DMS53 (cell line): ENCODE measurements at regions not wholly inside any gene's neighbourhood (a gene's known extent, or its start where the extent isn't known, plus 50 kb on each side); places are given as distances from the start of the nearest gene placed in this dataset.

ENCODE experiments used
- DNase-seq: peaks from one replicate; lab custom pipeline; 2025; lab: John Stamatoyannopoulos, UW

DNA sequence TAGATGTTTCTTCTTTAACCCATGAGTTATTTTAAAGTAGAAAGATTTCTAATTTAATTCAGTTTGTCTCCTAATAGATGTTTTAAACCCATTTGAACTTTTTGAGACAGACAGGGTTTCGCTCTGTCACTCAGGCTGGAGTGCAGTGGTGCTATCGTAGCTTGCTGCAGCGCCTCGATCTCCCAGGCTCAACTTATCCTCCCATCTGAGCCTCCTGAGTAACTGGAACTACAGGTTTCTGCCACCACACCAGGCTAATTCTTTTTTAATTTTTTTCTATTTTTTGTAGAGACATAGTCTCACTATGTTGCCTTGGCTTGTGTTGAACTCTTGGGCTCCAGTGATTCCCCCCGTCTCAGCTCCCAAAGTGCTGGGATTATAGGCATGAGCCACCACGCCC lies 53.0 kb upstream of the RAB18 start:
- no peak for DNase-seq

- no peak for DNase-seq
Measured at GRCh38 chr10:27450225-27450624, 53.9 kb upstream of the RAB18 start.

DNA sequence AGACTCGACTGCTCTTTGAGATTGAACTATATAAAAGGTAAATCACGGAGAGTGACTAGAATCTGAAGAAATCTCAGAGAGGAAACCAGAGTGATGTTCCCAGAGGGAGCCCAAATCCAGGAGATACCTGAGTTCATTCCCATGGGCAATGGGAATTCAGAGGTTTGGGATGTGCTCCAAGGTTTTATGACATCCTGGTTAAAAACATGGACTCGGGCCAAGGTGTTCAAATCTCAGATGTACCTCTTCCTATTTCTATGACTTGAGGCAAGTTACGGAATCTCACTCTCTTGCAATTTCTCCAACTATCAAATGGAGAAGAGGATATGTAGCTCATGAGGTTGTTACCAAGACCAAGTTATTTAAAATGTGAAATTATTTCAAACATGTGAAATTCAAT lies 54.5 kb upstream of the RAB18 start:
- no peak for DNase-seq

DNA sequence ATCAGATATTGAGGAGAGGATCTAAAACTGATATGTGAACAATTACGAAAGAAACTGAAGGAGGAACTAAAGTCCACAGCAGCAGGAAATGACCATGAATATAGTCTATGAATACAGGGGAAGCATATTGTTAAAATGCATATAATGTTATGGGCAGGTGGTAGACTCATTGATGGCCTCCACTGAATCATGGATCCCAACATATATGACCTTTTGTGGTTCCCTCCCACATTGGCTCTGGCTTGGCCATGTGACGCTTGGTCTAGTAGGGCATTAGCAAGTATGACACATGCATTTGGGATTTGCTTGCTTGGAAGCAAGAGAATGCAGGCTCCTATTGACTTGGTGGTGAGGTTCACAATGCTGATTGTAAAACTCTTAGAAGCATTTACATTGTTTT lies 55.2 kb upstream of the RAB18 start:
- peak; percentile 34 for DNase-seq

- DNase-seq: no peak
Measured at GRCh38 chr10:27447540-27447939, 56.6 kb upstream of the RAB18 start.

GRCh38 chr10:27446091-27446918 lies 57.8 kb upstream of the RAB18 start:
- DNase-seq: peak; percentile 72

GRCh38 chr10:27445070-27445469 lies 59.0 kb upstream of the RAB18 start:
- DNase-seq: no peak

DNA sequence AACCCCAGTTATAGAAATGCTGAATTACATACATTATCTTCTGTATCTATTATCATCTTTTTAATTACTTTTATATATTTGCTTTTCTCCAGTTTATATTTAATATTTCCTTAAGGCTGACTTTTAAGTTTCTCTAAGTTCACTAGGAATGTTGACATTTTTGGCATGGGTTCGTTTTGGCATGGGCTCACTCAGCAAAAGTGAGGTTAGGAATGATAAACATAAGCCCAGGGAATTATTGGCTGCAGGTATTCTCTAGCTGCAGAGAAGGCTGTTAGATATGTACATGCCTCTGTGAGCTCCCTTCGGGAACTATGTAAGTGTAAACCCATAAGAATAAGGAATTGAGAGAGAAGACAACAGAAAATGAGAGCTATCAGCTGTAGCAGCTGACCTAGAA lies 63.6 kb upstream of the RAB18 start:
- DNase-seq: no peak

- no peak for DNase-seq
Measured at GRCh38 chr10:27440021-27440420, 64.1 kb upstream of the RAB18 start.

- DNase-seq: no peak
Measured at GRCh38 chr10:27439101-27439500, 65.0 kb upstream of the RAB18 start.

DNA sequence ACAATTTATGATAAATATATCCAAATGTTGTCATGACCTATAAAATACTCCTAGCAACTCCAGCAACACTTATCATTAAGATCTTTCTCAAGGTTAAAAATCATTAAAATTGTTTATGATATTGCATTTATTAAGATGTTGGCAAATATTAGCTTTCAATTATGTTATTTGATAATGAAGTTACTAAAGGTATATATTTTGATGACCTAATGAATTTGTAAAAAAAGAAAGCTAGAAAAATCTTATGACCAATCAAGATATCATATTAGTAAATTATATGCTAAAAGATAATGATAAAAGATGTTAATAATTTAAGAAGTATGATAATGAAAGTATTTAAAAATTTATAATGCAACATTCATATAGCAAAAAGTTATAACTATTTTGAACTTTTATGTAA lies 66.3 kb upstream of the RAB18 start:
- DNase-seq: no peak

DNA sequence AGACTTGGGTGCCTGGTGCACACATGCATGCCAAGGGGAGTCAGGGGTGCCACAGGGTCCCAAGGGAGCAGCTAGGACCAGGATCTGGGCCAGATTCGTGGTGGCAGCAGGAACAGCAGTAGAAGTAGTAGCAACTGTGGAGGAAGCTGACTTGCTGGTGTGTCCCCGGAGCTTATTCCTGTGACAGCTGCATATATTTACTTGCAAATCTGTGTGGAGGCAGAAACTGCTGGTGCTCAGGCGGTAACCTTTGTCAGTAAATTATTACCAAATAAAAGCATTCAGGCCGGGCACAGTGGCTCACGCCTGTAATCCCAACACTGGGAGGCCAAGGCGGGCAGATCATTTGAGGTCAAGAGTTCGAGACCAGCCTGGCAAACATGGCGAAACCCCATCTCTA lies 67.4 kb upstream of the RAB18 start:
- DNase-seq: no peak

- DNase-seq: no peak
Measured at GRCh38 chr10:27433976-27434375, 70.1 kb upstream of the RAB18 start.

GRCh38 chr10:27426948-27427467 lies 77.1 kb upstream of the RAB18 start:
- no peak for DNase-seq

DNA sequence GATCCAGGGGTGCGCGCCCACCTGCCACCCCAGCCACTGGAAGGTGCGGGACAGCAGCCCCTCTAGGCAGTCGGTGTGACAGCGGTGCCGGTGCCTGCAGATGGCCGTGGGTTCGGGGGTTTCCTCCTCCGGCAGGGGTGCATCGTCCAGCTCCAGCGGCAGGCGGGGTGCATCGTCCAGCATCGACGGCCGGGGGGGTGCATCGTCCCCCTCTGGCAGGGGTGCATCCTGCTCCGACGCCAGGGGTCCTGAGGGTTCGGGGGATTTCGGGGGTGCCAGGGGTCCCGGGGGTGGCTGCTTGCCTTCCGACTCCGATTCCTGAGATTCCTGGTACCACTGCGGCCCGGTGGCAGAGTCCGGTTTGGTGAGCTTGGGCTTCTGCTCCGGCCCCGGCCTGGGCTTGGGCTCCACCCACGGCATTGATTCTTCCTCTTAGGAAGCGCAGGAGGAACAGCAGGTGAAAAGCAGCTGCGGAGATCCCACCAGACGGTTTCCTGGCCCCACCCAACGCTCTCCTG lies 90.2 kb upstream of the RAB18 start:
- DNase-seq: no peak

- no peak for DNase-seq
Measured at GRCh38 chr10:27413387-27413786, 90.7 kb upstream of the RAB18 start.

DNA sequence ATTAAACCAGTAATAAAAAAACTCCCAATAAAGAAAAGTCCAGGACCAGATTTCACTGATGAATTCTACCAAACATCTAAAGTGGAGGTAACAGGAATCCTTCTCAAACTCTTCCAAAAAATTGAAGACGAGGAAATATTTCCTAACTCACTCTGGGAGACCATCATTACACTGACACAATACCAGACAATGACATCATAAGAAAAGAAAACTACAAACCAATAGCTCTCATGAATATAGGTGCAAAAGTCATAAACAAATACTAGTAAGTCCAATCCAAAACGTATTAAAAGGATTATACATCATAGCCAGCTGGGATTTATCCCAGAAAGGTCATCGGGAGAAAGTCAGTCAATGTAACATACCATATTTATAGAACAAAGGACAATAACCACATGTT lies 94.0 kb upstream of the RAB18 start:
- no peak for DNase-seq

- no peak for DNase-seq
Measured at GRCh38 chr10:27407271-27407670, 96.8 kb upstream of the RAB18 start.

GRCh38 chr10:27399871-27400270 lies 104.2 kb upstream of the RAB18 start:
- DNase-seq: no peak

DNA sequence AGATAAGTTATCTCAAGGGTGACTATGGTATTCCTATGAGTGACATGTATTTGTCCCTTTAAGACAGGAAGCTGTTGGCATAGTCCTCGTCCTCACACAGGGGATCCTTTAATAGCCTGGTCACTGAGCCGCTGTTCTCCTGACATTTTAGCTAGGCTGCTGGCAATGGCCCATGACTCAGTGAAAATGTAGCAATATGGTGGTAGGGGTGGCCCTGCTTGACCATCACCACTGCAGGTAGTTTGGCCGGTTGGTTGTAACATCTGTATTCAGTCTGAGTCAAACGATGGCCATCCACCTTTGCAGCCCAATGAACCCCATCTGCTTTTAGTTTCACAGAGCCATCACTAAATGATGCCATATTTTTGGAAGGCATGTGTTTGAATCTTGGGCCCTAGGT lies 110.1 kb upstream of the RAB18 start:
- DNase-seq: no peak

- no peak for DNase-seq
Measured at GRCh38 chr10:27392606-27393005, 111.5 kb upstream of the RAB18 start.

DNA sequence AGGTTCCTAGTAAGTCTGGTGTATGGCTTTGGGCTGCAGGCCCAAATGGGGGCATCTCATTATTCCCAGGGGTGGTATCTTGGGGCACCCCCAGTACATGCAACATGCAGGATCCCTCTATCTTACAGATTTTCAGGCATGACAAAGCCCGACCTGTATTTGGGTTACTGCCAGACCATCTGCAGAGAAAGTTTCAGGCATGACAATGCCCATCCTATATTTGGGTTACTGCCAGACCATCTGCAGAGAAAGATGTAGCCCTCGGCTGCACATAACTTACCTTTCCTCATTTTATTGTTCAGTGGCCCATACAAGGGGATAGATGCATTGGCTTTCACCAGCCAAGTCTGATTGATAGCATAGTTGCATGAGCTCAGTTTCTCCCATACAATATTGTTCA lies 112.2 kb upstream of the RAB18 start:
- no peak for DNase-seq

DNA sequence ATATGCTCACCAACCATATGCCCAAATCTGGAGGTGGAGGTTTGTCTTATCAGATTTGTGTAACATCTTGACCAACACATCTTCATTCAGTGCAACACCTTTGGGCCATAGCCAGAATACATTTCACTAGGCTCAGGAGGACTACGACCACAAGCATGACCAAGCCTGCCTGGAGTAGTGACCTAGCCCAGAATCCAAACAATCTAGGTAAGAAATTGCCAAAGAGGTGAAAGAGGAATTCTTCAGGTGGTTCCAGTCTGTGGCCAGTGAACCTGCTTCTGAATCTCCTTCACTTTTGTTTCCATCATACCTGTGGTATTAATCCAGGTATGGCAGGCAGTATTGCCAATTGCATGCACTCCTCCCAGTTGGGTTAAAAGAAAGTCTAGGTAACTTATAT lies 112.8 kb upstream of the RAB18 start:
- DNase-seq: no peak

- DNase-seq: no peak
Measured at GRCh38 chr10:27390681-27391080, 113.4 kb upstream of the RAB18 start.
